HG03558 (cell line): ENCODE measurements at regions not wholly inside any gene's neighbourhood (a gene's known extent, or its start where the extent isn't known, plus 50 kb on each side); places are given as distances from the start of the nearest gene placed in this dataset.

ENCODE experiments used
- ATAC-seq: cut with Tn5 transposase; IDR thresholded peaks from one replicate; pipeline ENCODE4 v1.9.1; 2021; ENCODE audit warnings: moderate number of reproducible peaks; ENCODE audit not compliant: unreplicated experiment; ENCODE audit errors: extremely low read depth

- ATAC-seq: no peak
Measured at GRCh38 chr10:28250782-28251181, 52.1 kb downstream of the MPP7 start.

- ATAC-seq: no peak
Measured at GRCh38 chr10:28250358-28250757, 52.5 kb downstream of the MPP7 start.

GRCh38 chr10:28249512-28249911 lies 53.4 kb downstream of the MPP7 start:
- no peak for ATAC-seq

GRCh38 chr10:28248092-28248491 lies 54.8 kb downstream of the MPP7 start:
- ATAC-seq: no peak

GRCh38 chr10:28246023-28246422 lies 56.8 kb downstream of the MPP7 start:
- no peak for ATAC-seq

GRCh38 chr10:28243923-28244322 lies 58.9 kb downstream of the MPP7 start:
- no peak for ATAC-seq

- ATAC-seq: no peak
Measured at GRCh38 chr10:28242555-28243204, 60.2 kb downstream of the MPP7 start.

- no peak for ATAC-seq
Measured at GRCh38 chr10:28241741-28242399, 61.0 kb downstream of the MPP7 start.

GRCh38 chr10:28240400-28240799 lies 62.5 kb downstream of the MPP7 start:
- ATAC-seq: no peak

GRCh38 chr10:28236591-28236990 lies 66.3 kb downstream of the MPP7 start:
- no peak for ATAC-seq

GRCh38 chr10:28220811-28221210 lies 82.1 kb downstream of the MPP7 start:
- ATAC-seq: no peak

GRCh38 chr10:28219251-28219650 lies 83.6 kb downstream of the MPP7 start:
- no peak for ATAC-seq

GRCh38 chr10:28217848-28218247 lies 85.0 kb downstream of the MPP7 start:
- ATAC-seq: no peak

GRCh38 chr10:28215930-28216329 lies 86.9 kb downstream of the MPP7 start:
- no peak for ATAC-seq

GRCh38 chr10:28214219-28214618 lies 88.6 kb downstream of the MPP7 start:
- no peak for ATAC-seq

- ATAC-seq: no peak
Measured at GRCh38 chr10:28211759-28212158, 91.1 kb downstream of the MPP7 start.

- no peak for ATAC-seq
Measured at GRCh38 chr10:28207799-28208198, 95.1 kb downstream of the MPP7 start.

GRCh38 chr10:28202941-28203352 lies 99.9 kb downstream of the MPP7 start:
- no peak for ATAC-seq

GRCh38 chr10:28201410-28202400 lies 101.2 kb downstream of the MPP7 start:
- ATAC-seq: no peak

- no peak for ATAC-seq
Measured at GRCh38 chr10:28200775-28201174, 102.1 kb downstream of the MPP7 start.

- no peak for ATAC-seq
Measured at GRCh38 chr10:28199941-28200340, 102.9 kb downstream of the MPP7 start.
